ENCODE measurements at regions not wholly inside any gene's neighbourhood (a gene's known extent, or its start where the extent isn't known, plus 50 kb on each side); places are given as distances from the start of the nearest gene placed in this dataset.

- Histone ChIP-seq H3K27ac (ENCODE audit: low read depth, low read length) (no peak overlapping the region), H3K27me3 (ENCODE audit: control insufficient read depth, insufficient read depth, low read length) (no peaks in the 10 kb centered on the region), H3K4me3 (ENCODE audit: low read depth, low read length) (no peak overlapping the region), H3K9me3 (ENCODE audit: control insufficient read depth, insufficient read depth, low read length) (no peaks in the 10 kb centered on the region)
- ChIA-PET CTCF (interaction anchor here (0.7 kb wide), 1 partner anchor 8 kb away, joined by 3 read pairs; no protein-coding TSS in a partner anchor), POLR2A (no interaction called here)
- no peak for DNase-seq (ENCODE audit: low read depth, low spot score)
- no peak for TF ChIP-seq CTCF (IDR thresholded peaks at IDR 0.05; ENCODE audit: low read depth, low read length)
Observed at GRCh38 chr13:91142572-91142971, 204.9 kb upstream of the MIR17HG start.

- CTCF ChIA-PET, result no interaction called here
- H3K4me3 ChIP-seq (ENCODE audit: low read depth, low read length), result no peak overlapping the region
- no peak for DNase-seq (ENCODE audit: low read depth, low spot score)
- H3K9me3 ChIP-seq (ENCODE audit: control insufficient read depth, insufficient read depth, low read length), result no peaks in the 10 kb centered on the region
- TF ChIP-seq CTCF (IDR thresholded peaks at IDR 0.05; ENCODE audit: low read depth, low read length), result no peak
- no peak overlapping the region for H3K27ac ChIP-seq (ENCODE audit: low read depth, low read length)
- no peaks in the 10 kb centered on the region for H3K27me3 ChIP-seq (ENCODE audit: control insufficient read depth, insufficient read depth, low read length)
- POLR2A ChIA-PET, result no interaction called here
Observed at GRCh38 chr13:91144054-91144453, 203.4 kb upstream of the MIR17HG start.

GRCh38 chr13:91144486-91144885 lies 203.0 kb upstream of the MIR17HG start:
- no peaks in the 10 kb centered on the region for H3K27me3 ChIP-seq (ENCODE audit: control insufficient read depth, insufficient read depth, low read length)
- no peak for DNase-seq (ENCODE audit: low read depth, low spot score)
- H3K4me3 ChIP-seq (ENCODE audit: low read depth, low read length), result no peak overlapping the region
- H3K9me3 ChIP-seq (ENCODE audit: control insufficient read depth, insufficient read depth, low read length), result no peaks in the 10 kb centered on the region
- TF ChIP-seq CTCF (IDR thresholded peaks at IDR 0.05; ENCODE audit: low read depth, low read length), result no peak
- CTCF ChIA-PET, result no interaction called here
- no peak overlapping the region for H3K27ac ChIP-seq (ENCODE audit: low read depth, low read length)
- POLR2A ChIA-PET, result no interaction called here

GRCh38 chr13:91145571-91146205 lies 201.8 kb upstream of the MIR17HG start:
- H3K27me3 ChIP-seq (ENCODE audit: control insufficient read depth, insufficient read depth, low read length), result no peaks in the 10 kb centered on the region
- no peak overlapping the region for H3K27ac ChIP-seq (ENCODE audit: low read depth, low read length)
- no peak for TF ChIP-seq CTCF (IDR thresholded peaks at IDR 0.05; ENCODE audit: low read depth, low read length)
- ChIA-PET CTCF (no interaction called here), POLR2A (no interaction called here)
- no peak overlapping the region for H3K4me3 ChIP-seq (ENCODE audit: low read depth, low read length)
- DNase-seq (ENCODE audit: low read depth, low spot score), result no peak
- no peaks in the 10 kb centered on the region for H3K9me3 ChIP-seq (ENCODE audit: control insufficient read depth, insufficient read depth, low read length)

- H3K27ac ChIP-seq (ENCODE audit: low read depth, low read length), result no peak overlapping the region
- H3K27me3 ChIP-seq (ENCODE audit: control insufficient read depth, insufficient read depth, low read length), result no peaks in the 10 kb centered on the region
- H3K4me3 ChIP-seq (ENCODE audit: low read depth, low read length), result no peak overlapping the region
- CTCF ChIA-PET, result interaction anchor here (0.6 kb wide), 1 partner anchor 23 kb away, joined by 3 read pairs; no protein-coding TSS in a partner anchor
- DNase-seq (ENCODE audit: low read depth, low spot score), result no peak
- H3K9me3 ChIP-seq (ENCODE audit: control insufficient read depth, insufficient read depth, low read length), result no peaks in the 10 kb centered on the region
- POLR2A ChIA-PET, result no interaction called here
- no peak for TF ChIP-seq CTCF (IDR thresholded peaks at IDR 0.05; ENCODE audit: low read depth, low read length)
Observed at GRCh38 chr13:91146601-91147000, 200.9 kb upstream of the MIR17HG start.

Data from AG04450 (cell line).